SK-N-SH treated with all-trans-retinoic acid at 6 μM for 48 hours (cell line): ENCODE measurements at regions not wholly inside any gene's neighbourhood (a gene's known extent, or its start where the extent isn't known, plus 50 kb on each side); places are given as distances from the start of the nearest gene placed in this dataset.

Source experiments
- ATAC-seq: fragments of 200-7000 bp; cut with Tn5 transposase; 3 replicates; pipeline ENCODE4 v1.9.1; 2020; ENCODE audit warnings: mild to moderate bottlenecking, moderate library complexity
- ARNTL ChIP-seq: fragments of 450-650 bp; formaldehyde crosslinking; IDR thresholded peaks from 2 replicates; pipeline ENCODE4 v1.5.0; 2020; ENCODE audit warnings: low read depth, mild to moderate bottlenecking, moderate library complexity, borderline replicate concordance
- BACH2 ChIP-seq: fragments of 250-450 bp; sonication (Bioruptor Pico); IDR thresholded peaks from 2 replicates; pipeline ENCODE4 v1.9.0; 2021; ENCODE audit warnings: mild to moderate bottlenecking, borderline replicate concordance
- CSDC2 ChIP-seq: fragments of 250-450 bp; sonication (Bioruptor Pico); IDR thresholded peaks from 2 replicates; pipeline ENCODE4 v1.5.0; 2020; ENCODE audit warnings: mild to moderate bottlenecking, moderate library complexity
- ESRRG ChIP-seq: fragments of 250-450 bp; sonication (Bioruptor Pico); IDR thresholded peaks from 2 replicates; pipeline ENCODE4 v1.6.1; 2021; ENCODE audit warnings: mild to moderate bottlenecking
- GLIS3 ChIP-seq: fragments of 250-450 bp; sonication (Bioruptor Pico); IDR thresholded peaks from 2 replicates; pipeline ENCODE4 v1.5.0; 2020; ENCODE audit warnings: mild to moderate bottlenecking, moderate library complexity
- ISL1 ChIP-seq: fragments of 250-450 bp; sonication (Bioruptor Pico); IDR thresholded peaks from 2 replicates; pipeline ENCODE4 v2.1.2; 2022; ENCODE audit warnings: mild to moderate bottlenecking, moderate library complexity
- OSR1 ChIP-seq: fragments of 250-450 bp; sonication (Bioruptor Pico); IDR thresholded peaks from 2 replicates; pipeline ENCODE4 v1.8.0; 2022; ENCODE audit warnings: moderate library complexity, mild to moderate bottlenecking, inconsistent platforms
- PPARA ChIP-seq: fragments of 250-450 bp; sonication (Bioruptor Pico); IDR thresholded peaks from 2 replicates; pipeline ENCODE4 v1.5.0; 2020; ENCODE audit warnings: mild to moderate bottlenecking, borderline replicate concordance
- RARB ChIP-seq: fragments of 250-450 bp; sonication (Bioruptor Pico); IDR thresholded peaks from 2 replicates; pipeline ENCODE4 v1.8.0; 2021; ENCODE audit warnings: mild to moderate bottlenecking, moderate library complexity
- SNAI2 ChIP-seq: fragments of 250-450 bp; sonication (Bioruptor Pico); IDR thresholded peaks from 2 replicates; pipeline ENCODE4 v1.5.0; 2020; ENCODE audit warnings: mild to moderate bottlenecking, moderate library complexity
- TCF4 ChIP-seq: fragments of 250-450 bp; sonication (Bioruptor Pico); IDR thresholded peaks from 2 replicates; pipeline ENCODE4 v1.8.0; 2021; ENCODE audit warnings: mild to moderate bottlenecking, moderate library complexity, borderline replicate concordance
- TOX ChIP-seq: fragments of 250-450 bp; sonication (Bioruptor Pico); IDR thresholded peaks from 2 replicates; pipeline ENCODE4 v1.8.0; 2021; ENCODE audit warnings: mild to moderate bottlenecking, moderate library complexity, borderline replicate concordance
- ZC3H10 ChIP-seq: fragments of 250-450 bp; sonication (Bioruptor Pico); IDR thresholded peaks from 2 replicates; pipeline ENCODE4 v1.5.1; 2021; ENCODE audit warnings: mild to moderate bottlenecking, moderate library complexity
- ZFP3 ChIP-seq: fragments of 250-450 bp; sonication (Bioruptor Pico); IDR thresholded peaks from 2 replicates; pipeline ENCODE4 v1.5.0; 2020; ENCODE audit warnings: mild to moderate bottlenecking, moderate library complexity
- ZFP30 ChIP-seq: fragments of 450-650 bp; formaldehyde crosslinking; IDR thresholded peaks from 2 replicates; pipeline ENCODE4 v1.5.0; 2022; ENCODE audit warnings: mild to moderate bottlenecking, moderate library complexity
- ZNF565 ChIP-seq: fragments of 450-650 bp; formaldehyde crosslinking; conservative IDR thresholded peaks from 2 replicates; pipeline ENCODE4 v1.5.0; 2020; ENCODE audit warnings: low read depth, mild to moderate bottlenecking, moderate library complexity
- ZNF8 ChIP-seq: fragments of 450-650 bp; formaldehyde crosslinking; IDR thresholded peaks from 2 replicates; pipeline ENCODE4 v1.5.0; 2020; ENCODE audit warnings: mild to moderate bottlenecking, moderate library complexity
- TF ChIP-seq, protein P1 (sequence below): fragments of 250-450 bp; sonication (Bioruptor Pico); IDR thresholded peaks from 2 replicates; pipeline ENCODE4 v1.8.0; 2021; ENCODE audit warnings: low read depth, mild to moderate bottlenecking, moderate library complexity, borderline replicate concordance
- TF ChIP-seq, protein P2 (sequence below): fragments of 250-450 bp; sonication (Bioruptor Pico); IDR thresholded peaks from 2 replicates; pipeline ENCODE4 v1.5.1; 2021; ENCODE audit warnings: mild to moderate bottlenecking, moderate library complexity
- TF ChIP-seq, protein P3 (sequence below): fragments of 250-450 bp; sonication (Bioruptor Pico); IDR thresholded peaks from 2 replicates; pipeline ENCODE4 v1.5.0; 2020; ENCODE audit warnings: mild to moderate bottlenecking, moderate library complexity
- TF ChIP-seq, protein P4 (sequence below): fragments of 250-450 bp; sonication (Bioruptor Pico); IDR thresholded peaks from 2 replicates; pipeline ENCODE4 v1.5.1; 2020; ENCODE audit warnings: low read depth, mild to moderate bottlenecking, moderate library complexity
- TF ChIP-seq, protein P5 (sequence below): fragments of 250-450 bp; sonication (Bioruptor Pico); IDR thresholded peaks from 2 replicates; pipeline ENCODE4 v1.8.0; 2020; ENCODE audit warnings: mild to moderate bottlenecking, moderate library complexity, borderline replicate concordance

DNA sequence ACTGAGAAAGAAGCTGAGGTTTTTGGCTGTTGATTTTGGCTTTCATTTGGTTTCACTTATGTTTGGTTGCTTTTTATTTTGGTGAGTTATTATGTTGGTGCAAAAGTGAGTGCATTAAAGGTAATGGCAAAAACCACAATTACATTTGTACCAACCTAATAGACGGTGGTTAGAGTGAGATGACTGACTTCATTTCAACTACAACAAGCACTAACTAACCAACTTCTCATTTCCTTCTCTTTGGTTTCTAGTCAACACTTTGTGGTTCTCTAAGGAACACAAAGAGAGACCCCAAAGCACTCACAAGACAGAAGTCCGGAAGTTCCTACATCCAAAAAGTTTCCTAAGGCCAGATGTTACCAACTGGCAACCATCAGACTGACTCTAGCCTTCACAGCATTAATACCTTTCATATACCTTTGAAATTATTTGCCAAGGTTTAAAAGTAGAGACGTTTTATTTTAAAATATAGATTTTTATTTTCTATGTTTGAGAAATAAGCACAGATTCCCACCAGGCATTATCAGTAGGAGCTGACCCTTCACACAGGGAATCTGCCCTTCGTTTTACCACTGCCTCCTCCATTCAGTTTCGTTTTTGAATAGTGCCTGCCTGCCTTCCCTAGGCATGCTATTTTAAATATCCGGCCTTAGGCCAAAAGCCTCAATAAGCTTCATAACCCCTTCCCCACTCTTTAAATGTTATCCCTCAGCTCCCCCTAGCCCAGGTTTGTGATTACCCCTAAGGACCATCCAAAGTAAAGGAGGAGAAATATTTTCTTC is 301.1 kb upstream of the PTGER4 start:
- TF ChIP-seq ARNTL (CRISPR knock-in tag) (no peak), GLIS3 (CRISPR knock-in tag) (no peak)
- no peak for ATAC-seq

DNA sequence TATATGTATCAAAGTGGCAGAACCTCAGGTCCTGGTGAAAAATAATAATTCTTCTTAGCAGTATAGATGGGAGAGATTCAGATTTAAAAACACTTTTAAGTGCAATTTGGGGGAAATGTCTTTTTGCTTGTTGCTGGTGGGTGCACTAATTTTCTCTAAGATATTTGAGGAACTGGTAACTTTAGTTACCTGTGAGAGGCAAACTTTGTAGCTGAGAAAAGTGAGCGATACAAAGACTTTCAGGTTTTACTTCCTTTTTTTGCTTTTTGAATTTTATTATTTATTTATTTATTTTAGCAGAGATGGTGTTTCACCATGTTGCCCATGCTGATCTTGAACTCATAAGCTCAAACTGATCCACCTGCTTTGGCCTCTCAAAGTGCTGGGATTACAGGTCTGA is 303.1 kb upstream of the PTGER4 start:
- ATAC-seq = no peak
- TF ChIP-seq ZNF565 (CRISPR knock-in tag) (no peak), ISL1 (CRISPR knock-in tag) (no peak), TOX (CRISPR knock-in tag) (no peak), CSDC2 (no peak), BACH2 (no peak), PPARA (no peak), ESRRG (CRISPR knock-in tag) (no peak), ZC3H10 (CRISPR knock-in tag) (no peak), ZNF8 (CRISPR knock-in tag) (no peak), OSR1 (CRISPR knock-in tag) (no peak), ZFP3 (CRISPR knock-in tag) (no peak), RARB (no peak), SNAI2 (CRISPR knock-in tag) (no peak), TCF4 (no peak), ZFP30 (no peak)
- TF ChIP-seq, protein P1, sequence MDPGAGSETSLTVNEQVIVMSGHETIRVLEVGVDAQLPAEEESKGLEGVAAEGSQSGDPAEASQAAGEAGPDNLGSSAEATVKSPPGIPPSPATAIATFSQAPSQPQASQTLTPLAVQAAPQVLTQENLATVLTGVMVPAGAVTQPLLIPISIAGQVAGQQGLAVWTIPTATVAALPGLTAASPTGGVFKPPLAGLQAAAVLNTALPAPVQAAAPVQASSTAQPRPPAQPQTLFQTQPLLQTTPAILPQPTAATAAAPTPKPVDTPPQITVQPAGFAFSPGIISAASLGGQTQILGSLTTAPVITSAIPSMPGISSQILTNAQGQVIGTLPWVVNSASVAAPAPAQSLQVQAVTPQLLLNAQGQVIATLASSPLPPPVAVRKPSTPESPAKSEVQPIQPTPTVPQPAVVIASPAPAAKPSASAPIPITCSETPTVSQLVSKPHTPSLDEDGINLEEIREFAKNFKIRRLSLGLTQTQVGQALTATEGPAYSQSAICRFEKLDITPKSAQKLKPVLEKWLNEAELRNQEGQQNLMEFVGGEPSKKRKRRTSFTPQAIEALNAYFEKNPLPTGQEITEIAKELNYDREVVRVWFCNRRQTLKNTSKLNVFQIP = no peak
- TF ChIP-seq, protein P2, sequence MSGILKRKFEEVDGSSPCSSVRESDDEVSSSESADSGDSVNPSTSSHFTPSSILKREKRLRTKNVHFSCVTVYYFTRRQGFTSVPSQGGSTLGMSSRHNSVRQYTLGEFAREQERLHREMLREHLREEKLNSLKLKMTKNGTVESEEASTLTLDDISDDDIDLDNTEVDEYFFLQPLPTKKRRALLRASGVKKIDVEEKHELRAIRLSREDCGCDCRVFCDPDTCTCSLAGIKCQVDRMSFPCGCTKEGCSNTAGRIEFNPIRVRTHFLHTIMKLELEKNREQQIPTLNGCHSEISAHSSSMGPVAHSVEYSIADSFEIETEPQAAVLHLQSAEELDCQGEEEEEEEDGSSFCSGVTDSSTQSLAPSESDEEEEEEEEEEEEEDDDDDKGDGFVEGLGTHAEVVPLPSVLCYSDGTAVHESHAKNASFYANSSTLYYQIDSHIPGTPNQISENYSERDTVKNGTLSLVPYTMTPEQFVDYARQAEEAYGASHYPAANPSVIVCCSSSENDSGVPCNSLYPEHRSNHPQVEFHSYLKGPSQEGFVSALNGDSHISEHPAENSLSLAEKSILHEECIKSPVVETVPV (CRISPR knock-in tag) = no peak
- TF ChIP-seq, protein P3, sequence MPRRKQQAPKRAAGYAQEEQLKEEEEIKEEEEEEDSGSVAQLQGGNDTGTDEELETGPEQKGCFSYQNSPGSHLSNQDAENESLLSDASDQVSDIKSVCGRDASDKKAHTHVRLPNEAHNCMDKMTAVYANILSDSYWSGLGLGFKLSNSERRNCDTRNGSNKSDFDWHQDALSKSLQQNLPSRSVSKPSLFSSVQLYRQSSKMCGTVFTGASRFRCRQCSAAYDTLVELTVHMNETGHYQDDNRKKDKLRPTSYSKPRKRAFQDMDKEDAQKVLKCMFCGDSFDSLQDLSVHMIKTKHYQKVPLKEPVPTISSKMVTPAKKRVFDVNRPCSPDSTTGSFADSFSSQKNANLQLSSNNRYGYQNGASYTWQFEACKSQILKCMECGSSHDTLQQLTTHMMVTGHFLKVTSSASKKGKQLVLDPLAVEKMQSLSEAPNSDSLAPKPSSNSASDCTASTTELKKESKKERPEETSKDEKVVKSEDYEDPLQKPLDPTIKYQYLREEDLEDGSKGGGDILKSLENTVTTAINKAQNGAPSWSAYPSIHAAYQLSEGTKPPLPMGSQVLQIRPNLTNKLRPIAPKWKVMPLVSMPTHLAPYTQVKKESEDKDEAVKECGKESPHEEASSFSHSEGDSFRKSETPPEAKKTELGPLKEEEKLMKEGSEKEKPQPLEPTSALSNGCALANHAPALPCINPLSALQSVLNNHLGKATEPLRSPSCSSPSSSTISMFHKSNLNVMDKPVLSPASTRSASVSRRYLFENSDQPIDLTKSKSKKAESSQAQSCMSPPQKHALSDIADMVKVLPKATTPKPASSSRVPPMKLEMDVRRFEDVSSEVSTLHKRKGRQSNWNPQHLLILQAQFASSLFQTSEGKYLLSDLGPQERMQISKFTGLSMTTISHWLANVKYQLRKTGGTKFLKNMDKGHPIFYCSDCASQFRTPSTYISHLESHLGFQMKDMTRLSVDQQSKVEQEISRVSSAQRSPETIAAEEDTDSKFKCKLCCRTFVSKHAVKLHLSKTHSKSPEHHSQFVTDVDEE (CRISPR knock-in tag) = no peak
- TF ChIP-seq, protein P4, sequence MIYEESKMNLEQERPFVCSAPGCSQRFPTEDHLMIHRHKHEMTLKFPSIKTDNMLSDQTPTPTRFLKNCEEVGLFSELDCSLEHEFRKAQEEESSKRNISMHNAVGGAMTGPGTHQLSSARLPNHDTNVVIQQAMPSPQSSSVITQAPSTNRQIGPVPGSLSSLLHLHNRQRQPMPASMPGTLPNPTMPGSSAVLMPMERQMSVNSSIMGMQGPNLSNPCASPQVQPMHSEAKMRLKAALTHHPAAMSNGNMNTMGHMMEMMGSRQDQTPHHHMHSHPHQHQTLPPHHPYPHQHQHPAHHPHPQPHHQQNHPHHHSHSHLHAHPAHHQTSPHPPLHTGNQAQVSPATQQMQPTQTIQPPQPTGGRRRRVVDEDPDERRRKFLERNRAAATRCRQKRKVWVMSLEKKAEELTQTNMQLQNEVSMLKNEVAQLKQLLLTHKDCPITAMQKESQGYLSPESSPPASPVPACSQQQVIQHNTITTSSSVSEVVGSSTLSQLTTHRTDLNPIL (CRISPR knock-in tag) = no peak
- TF ChIP-seq, protein P5, sequence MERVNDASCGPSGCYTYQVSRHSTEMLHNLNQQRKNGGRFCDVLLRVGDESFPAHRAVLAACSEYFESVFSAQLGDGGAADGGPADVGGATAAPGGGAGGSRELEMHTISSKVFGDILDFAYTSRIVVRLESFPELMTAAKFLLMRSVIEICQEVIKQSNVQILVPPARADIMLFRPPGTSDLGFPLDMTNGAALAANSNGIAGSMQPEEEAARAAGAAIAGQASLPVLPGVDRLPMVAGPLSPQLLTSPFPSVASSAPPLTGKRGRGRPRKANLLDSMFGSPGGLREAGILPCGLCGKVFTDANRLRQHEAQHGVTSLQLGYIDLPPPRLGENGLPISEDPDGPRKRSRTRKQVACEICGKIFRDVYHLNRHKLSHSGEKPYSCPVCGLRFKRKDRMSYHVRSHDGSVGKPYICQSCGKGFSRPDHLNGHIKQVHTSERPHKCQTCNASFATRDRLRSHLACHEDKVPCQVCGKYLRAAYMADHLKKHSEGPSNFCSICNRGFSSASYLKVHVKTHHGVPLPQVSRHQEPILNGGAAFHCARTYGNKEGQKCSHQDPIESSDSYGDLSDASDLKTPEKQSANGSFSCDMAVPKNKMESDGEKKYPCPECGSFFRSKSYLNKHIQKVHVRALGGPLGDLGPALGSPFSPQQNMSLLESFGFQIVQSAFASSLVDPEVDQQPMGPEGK (CRISPR knock-in tag) = no peak
- TF ChIP-seq, all 23 proteins: peak for 0

DNA sequence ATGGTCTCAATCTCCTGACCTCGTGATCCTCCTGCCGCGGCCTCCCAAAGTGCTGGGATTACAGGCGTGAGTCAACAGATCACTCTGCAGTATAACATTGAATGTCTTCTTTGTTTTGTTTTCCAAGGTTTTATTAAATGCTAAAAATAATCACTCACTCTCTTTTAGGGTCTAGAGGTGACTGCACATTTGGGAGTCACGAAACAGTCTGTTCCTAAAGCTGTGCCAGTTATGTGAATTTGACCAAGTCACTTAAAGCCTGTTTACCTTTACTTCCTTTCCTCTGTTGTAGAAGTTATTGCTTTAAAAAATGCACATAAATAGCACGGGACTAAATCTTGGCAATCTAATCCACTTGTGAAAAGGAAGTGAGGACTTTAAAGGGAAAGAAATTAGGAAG is 304.9 kb upstream of the PTGER4 start:
- no peak for ATAC-seq
- no peak for TF ChIP-seq SNAI2 (CRISPR knock-in tag)
- no peak for TF ChIP-seq OSR1 (CRISPR knock-in tag)
- TF ChIP-seq, protein P3 (CRISPR knock-in tag) = no peak
- TF ChIP-seq, protein P5 (CRISPR knock-in tag) = no peak
- TF ChIP-seq ARNTL (CRISPR knock-in tag) = no peak
- TF ChIP-seq ZNF565 (CRISPR knock-in tag) = no peak
- TF ChIP-seq, protein P1 = no peak
- TF ChIP-seq BACH2 = no peak
